GM12865 (cell line): ENCODE measurements at regions not wholly inside any gene's neighbourhood (a gene's known extent, or its start where the extent isn't known, plus 50 kb on each side); places are given as distances from the start of the nearest gene placed in this dataset.
"Not testable (repeated sequence)": the region's sequence is repeated elsewhere in the genome, so short reads cannot be mapped to it uniquely, and the experiment has no call there.

Source experiments
- DNase-seq: peaks from one replicate; pipeline ENCODE4 v3.0.0; 2010; ENCODE audit warnings: low read depth
- H3K4me3 ChIP-seq: 2 replicates; pipeline ENCODE4 v1.5.1; 2011; ENCODE audit warnings: mild to moderate bottlenecking, low read depth, low read length, control low read depth
- TF ChIP-seq, protein P1 (sequence below): IDR thresholded peaks from 2 replicates; pipeline ENCODE4 v1.5.1; 2011; ENCODE audit warnings: low read length, control low read depth, low read depth, inconsistent platforms; ENCODE audit not compliant: insufficient read depth; ENCODE audit errors: missing control alignments

DNA sequence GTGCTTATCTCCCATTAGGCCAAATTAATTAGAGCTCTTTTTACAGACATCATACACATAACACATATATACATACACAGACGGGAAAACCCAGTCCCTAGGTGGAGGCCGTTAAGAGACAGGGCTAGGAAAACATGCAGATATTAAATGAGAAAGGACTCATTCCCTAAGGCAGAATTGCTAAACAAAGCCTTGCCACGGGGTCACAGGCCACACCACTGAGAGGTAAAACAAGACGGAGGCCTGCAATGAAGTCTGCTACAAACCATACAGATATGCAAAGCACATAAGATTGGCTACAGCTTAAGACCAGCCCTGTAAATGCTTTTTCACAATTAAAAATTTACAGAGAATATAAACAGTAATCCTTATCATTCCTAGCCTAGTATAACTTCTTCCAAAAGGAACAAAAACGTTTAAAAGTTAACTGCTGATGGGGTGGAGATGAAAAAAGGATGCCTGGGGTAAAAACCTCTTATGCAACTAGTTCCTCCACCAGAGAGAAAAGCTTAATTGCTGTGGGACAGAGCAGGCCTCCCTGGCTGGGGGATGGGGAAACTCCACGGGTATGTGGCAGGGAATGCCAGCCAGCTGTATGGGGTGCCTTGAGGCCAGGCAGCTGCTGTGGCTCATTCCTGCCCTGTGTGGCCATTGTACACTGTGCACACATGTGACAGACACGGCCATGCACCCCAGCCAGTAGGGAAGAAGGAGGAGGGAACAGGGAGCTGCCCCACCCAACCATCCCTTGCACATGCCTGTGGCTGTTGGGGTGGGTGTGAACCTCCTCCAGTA lies 481.4 kb upstream of the LMCD1 start:
- DNase-seq, result no peak
- TF ChIP-seq, protein P1, sequence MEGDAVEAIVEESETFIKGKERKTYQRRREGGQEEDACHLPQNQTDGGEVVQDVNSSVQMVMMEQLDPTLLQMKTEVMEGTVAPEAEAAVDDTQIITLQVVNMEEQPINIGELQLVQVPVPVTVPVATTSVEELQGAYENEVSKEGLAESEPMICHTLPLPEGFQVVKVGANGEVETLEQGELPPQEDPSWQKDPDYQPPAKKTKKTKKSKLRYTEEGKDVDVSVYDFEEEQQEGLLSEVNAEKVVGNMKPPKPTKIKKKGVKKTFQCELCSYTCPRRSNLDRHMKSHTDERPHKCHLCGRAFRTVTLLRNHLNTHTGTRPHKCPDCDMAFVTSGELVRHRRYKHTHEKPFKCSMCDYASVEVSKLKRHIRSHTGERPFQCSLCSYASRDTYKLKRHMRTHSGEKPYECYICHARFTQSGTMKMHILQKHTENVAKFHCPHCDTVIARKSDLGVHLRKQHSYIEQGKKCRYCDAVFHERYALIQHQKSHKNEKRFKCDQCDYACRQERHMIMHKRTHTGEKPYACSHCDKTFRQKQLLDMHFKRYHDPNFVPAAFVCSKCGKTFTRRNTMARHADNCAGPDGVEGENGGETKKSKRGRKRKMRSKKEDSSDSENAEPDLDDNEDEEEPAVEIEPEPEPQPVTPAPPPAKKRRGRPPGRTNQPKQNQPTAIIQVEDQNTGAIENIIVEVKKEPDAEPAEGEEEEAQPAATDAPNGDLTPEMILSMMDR, result no peak
- H3K4me3 ChIP-seq, result no peak overlapping the region

DNA sequence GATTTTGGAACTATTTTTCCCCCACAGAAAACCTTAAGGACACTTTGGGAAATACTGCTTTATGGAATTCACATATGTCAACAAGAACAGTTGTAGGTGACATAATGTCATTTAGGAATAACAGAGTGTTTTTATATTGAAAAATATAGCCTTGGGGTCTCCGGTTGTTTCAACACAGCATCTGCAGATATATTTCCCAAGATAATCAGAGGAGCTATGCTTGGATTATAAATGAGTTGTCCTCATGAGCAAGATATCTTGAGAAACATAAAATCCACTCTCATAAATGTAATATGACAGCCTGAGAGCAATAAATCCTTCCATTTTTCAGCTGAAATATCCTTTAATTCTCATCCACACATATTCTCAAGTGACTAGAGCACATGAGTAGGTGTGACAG lies 473.7 kb upstream of the LMCD1 start:
- no peak for DNase-seq
- TF ChIP-seq, protein P1, result no peak
- H3K4me3 ChIP-seq, result no peak overlapping the region

DNA sequence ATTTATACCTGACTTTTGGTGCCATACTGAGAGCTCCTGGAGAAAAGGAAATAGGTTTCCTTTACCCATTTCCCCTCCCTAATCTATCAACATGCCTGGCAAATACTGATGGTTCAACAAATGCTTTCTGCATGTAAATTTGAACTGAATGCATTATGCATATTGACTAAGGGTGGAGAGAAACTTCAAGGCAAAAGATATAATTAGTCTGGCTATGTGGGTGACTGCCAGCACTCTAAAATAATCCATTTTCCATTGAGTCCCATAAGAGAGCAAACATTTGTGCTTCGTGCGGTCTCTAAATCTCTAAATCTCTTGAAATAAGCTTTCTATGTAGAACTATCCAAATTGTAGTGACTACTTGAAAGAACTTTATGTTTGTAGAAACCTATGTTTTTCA lies 451.3 kb upstream of the LMCD1 start:
- H3K4me3 ChIP-seq, result no peak overlapping the region
- no peak for DNase-seq
- TF ChIP-seq, protein P1, result no peak

DNA sequence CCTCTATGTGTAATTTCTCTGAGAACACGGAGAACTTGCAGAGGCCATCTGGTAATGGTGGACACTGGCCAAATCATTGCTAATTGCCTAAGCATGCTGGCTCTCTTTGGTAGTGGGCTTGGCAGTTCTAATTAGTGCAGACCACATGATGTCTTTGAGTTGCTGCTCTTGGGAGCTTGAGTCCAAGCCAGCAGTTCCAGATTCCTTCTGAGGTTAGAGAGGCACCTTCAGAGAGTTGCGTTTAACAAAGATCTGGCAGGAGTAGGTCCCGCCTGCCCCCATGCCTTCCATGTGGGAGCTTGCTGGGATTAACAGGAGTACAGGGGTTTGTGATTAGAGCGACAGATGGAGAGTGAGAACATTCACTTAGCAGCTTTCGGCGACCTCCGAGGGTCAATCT lies 449.0 kb upstream of the LMCD1 start:
- no peak overlapping the region for H3K4me3 ChIP-seq
- DNase-seq, result no peak
- TF ChIP-seq, protein P1, result no peak

DNA sequence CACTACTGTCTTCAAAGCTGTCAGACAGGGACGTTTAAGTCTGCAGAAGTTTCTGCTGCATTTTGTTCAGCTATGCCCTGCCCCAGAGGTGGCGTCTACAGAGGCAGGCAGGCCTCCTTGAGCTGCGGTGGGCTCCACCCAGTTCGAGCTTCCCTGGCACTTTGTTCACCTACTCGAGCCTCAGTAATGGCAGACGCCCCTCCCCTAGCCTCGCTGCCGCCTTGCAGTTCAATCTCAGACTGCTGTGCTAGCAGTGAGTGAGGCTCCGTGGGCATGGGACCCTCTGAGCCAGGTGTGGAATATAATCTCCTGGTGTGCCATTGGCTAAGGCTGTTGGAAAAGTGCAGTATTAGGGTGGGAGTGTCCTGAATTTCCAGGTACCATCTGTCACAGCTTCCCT lies 433.5 kb upstream of the LMCD1 start:
- not testable (repeated sequence) for H3K4me3 ChIP-seq, DNase-seq

DNA sequence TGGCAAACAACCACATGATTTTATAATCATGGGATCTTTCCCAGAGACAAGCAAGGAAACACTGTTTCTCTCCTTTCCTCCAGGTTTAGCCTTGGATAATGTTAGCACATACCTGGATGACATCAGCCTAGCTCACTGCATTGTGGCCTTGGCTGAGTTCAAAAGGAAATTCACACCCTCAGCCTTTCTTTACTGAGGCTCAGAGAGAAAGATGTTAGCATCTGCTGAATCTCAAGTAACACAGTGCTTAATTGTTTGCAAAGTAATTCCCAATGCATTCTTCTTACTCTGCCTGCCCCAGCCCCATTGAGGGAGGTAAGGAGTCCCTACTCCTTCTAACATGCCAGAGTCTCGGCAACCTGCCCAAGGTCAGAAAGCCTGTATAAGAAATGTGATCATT lies 432.2 kb upstream of the LMCD1 start:
- DNase-seq, result no peak
- no peak overlapping the region for H3K4me3 ChIP-seq
- TF ChIP-seq, protein P1, result no peak

DNA sequence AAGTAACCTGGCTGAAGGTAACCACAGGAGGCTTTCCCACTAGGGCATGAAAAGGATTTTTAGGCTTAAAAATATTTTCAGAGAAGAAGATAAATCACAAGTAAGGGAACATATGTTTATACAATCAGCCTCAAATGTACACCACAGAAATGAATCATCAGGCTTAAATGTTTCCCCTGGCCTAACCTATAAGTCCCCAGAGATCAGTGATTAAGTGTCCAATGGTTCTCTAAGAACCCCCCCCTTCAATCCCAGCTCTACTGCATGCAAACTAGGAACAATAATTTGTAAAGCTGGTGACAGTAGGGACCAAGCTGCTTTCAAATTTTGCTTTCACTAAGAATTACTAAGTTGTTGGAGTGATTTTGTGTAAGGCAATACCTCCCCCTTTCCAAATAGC lies 431.6 kb upstream of the LMCD1 start:
- TF ChIP-seq, protein P1, result no peak
- no peak for DNase-seq
- H3K4me3 ChIP-seq, result no peak overlapping the region

DNA sequence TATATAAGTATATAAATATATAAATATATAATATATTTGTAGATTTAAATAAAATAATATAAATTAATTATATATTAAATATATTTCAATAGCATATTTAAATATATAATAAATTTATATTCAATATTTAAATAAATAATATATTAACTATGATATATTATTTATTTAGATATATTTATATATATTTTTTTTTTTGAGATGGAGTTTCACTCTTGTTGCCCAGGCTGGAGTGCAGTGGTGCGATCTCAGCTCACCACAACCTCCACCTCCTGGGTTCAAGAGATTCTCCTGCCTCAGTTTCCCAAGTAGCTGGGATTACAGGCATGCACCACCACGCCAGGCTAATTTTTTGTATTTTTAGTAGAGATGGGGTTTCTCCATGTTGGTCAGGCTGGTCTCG lies 426.9 kb upstream of the LMCD1 start:
- not testable (repeated sequence) for H3K4me3 ChIP-seq

More for the DNA sequence above, 426.9 kb upstream of the LMCD1 start:
- DNase-seq, result not testable (repeated sequence)
